HFFc6 (cell line): ENCODE measurements at regions not wholly inside any gene's neighbourhood (a gene's known extent, or its start where the extent isn't known, plus 50 kb on each side); places are given as distances from the start of the nearest gene placed in this dataset.
"Not testable (repeated sequence)": the region's sequence is repeated elsewhere in the genome, so short reads cannot be mapped to it uniquely, and the experiment has no call there.

Source experiments
- DNase-seq: peaks from one replicate; pipeline ENCODE4 v3.0.0-alpha.2; 2018
- H3K27ac Mint-ChIP-seq: 2 replicates; pipeline ENCODE4 v1.8.0; 2020; ENCODE audit warnings: mild to moderate bottlenecking, mixed read lengths
- H3K27me3 Mint-ChIP-seq: 2 replicates; pipeline ENCODE4 v1.8.0; 2021; ENCODE audit warnings: mild to moderate bottlenecking, moderate library complexity, mixed read lengths; ENCODE audit not compliant: insufficient read depth
- H3K36me3 Mint-ChIP-seq: 2 replicates; pipeline ENCODE4 v1.8.0; 2021; ENCODE audit warnings: low read depth, mixed read lengths
- H3K4me1 Mint-ChIP-seq: 2 replicates; pipeline ENCODE4 v1.8.0; 2020; ENCODE audit warnings: low read depth, mixed read lengths
- H3K4me3 Mint-ChIP-seq: 2 replicates; pipeline ENCODE4 v1.8.0; 2020; ENCODE audit warnings: mild to moderate bottlenecking, moderate library complexity, mixed read lengths
- H3K9me3 Mint-ChIP-seq: 2 replicates; pipeline ENCODE4 v1.8.0; 2020; ENCODE audit warnings: mild to moderate bottlenecking, mixed read lengths
- TF ChIP-seq, protein P1 (sequence below): fragments of 200-600 bp; sonication (generic); IDR thresholded peaks from 2 replicates; pipeline ENCODE4 v1.5.0; 2021; ENCODE audit warnings: antibody characterized with exemption, mild to moderate bottlenecking

DNA sequence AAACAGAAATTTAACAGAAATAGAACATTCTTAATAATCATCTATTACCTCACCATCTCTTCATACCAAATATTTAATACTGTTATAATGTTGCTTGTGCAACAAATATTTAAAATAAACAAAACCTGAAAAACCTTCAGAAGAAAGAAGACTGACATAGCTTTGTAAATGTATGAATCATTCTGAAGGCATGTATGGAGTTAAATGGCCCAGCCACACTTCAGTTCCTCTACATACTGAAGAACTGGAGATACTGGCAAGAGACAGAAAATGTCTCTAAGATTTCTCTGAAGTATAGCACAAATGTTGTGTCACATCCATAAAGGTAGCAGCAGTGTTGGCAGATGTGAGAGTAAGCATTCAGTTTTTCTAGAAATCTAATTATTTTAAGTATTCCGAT lies 275.3 kb upstream of the FGF13 start:
- Mint-ChIP-seq H3K27me3 (no peaks in the 10 kb centered on the region), H3K36me3 (no peaks in the 10 kb centered on the region), H3K4me1 (no peaks in the 10 kb centered on the region), H3K27ac (no peak overlapping the region), H3K9me3 (peaks cover 7% of the 10 kb centered on the region; the same call in 1 of the 2 replicates), H3K4me3 (no peak overlapping the region)
- no peak for DNase-seq
- TF ChIP-seq, protein P1, sequence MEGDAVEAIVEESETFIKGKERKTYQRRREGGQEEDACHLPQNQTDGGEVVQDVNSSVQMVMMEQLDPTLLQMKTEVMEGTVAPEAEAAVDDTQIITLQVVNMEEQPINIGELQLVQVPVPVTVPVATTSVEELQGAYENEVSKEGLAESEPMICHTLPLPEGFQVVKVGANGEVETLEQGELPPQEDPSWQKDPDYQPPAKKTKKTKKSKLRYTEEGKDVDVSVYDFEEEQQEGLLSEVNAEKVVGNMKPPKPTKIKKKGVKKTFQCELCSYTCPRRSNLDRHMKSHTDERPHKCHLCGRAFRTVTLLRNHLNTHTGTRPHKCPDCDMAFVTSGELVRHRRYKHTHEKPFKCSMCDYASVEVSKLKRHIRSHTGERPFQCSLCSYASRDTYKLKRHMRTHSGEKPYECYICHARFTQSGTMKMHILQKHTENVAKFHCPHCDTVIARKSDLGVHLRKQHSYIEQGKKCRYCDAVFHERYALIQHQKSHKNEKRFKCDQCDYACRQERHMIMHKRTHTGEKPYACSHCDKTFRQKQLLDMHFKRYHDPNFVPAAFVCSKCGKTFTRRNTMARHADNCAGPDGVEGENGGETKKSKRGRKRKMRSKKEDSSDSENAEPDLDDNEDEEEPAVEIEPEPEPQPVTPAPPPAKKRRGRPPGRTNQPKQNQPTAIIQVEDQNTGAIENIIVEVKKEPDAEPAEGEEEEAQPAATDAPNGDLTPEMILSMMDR: no peak

DNA sequence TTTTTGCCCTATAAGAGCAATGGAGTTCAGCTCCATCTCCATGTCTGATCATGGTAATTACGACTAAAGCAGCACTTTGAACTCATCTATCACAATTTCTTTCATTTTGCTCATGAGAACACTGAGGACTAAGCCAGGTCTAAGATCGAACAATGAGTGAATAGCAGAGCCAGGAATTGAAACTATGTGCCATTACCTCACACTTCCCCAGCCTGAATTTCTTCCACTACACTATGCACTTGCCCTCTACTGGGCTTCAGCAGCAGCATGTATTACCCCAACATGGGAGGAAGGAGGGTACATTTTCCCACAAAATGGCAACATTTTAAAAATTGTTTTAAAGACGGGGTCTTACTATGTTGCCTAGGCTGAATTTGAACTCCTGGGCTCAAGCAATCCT lies 274.7 kb upstream of the FGF13 start:
- H3K4me1 Mint-ChIP-seq: no peaks in the 10 kb centered on the region
- no peaks in the 10 kb centered on the region for H3K27me3 Mint-ChIP-seq
- TF ChIP-seq, protein P1: no peak
- no peak for DNase-seq
- peaks cover 12% of the 10 kb centered on the region; the same call in 1 of the 2 replicates for H3K9me3 Mint-ChIP-seq
- H3K27ac Mint-ChIP-seq: no peak overlapping the region
- no peaks in the 10 kb centered on the region for H3K36me3 Mint-ChIP-seq
- H3K4me3 Mint-ChIP-seq: no peak overlapping the region

DNA sequence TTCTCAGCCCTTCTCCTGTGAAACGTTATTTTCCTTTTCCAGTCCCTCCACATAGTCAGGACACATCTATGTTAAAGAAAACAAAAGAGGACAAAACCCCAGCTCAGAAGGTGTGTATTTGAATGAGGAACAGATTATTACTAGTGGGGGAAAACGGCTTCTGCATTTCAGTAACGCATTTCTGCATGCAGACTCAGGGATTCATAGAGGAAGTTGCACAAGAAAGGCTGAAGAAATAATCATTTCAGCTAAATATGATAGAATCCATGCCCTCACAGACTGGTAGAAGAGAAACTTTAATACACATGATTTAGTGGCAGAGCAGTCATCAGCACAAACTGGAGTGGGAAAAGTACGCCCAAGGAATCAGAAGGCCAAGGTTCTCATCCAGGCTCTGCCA lies 270.8 kb upstream of the FGF13 start:
- Mint-ChIP-seq H3K9me3 (peaks cover 17% of the 10 kb centered on the region), H3K4me1 (no peaks in the 10 kb centered on the region), H3K36me3 (no peaks in the 10 kb centered on the region), H3K27me3 (no peaks in the 10 kb centered on the region), H3K4me3 (no peak overlapping the region), H3K27ac (no peak overlapping the region)
- no peak for DNase-seq
- TF ChIP-seq, protein P1: no peak

DNA sequence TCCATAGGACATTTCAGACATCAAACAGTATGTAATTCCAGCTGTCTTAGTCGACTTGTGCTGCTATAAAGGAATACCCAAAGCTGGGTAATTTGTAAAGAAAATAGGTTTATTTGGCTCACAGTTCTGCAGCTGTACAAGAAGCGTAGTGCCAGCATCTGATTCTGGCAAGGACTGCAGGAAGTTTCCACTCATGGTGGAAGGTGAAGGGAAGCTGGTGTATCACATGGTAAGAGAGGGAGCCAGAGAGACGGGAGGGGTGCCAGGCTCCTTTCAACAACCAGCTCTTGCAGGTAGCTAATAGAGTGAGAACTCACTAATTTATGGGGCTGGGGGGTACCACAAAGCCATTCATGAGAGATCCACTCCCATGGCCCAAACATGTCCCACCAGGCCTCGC lies 253.0 kb upstream of the FGF13 start:
- Mint-ChIP-seq H3K9me3 (peaks cover 8% of the 10 kb centered on the region; the same call in 1 of the 2 replicates), H3K27ac (no peak overlapping the region), H3K27me3 (no peaks in the 10 kb centered on the region), H3K36me3 (no peaks in the 10 kb centered on the region), H3K4me3 (no peak overlapping the region), H3K4me1 (no peaks in the 10 kb centered on the region)
- no peak for DNase-seq
- TF ChIP-seq, protein P1: no peak

DNA sequence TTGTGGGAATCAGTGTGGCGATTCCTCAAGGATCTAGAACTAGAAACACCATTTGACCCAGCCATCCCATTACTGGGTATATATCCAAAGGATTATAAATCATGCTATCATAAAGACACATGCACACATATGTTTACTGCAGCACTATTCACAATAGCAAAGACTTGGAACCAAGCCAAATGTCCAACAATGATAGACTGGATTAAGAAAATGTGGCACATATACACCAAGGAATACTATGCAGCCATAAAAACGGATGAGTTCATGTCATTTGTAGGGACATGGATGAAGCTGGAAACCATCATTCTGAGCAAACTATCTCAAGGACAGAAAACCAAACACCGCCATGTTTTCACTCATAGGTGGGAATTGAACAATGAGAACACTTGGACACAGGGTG lies 250.9 kb upstream of the FGF13 start:
- H3K9me3 Mint-ChIP-seq, H3K27ac Mint-ChIP-seq, H3K4me1 Mint-ChIP-seq, H3K36me3 Mint-ChIP-seq, H3K4me3 Mint-ChIP-seq, H3K27me3 Mint-ChIP-seq, DNase-seq: not testable (repeated sequence)

DNA sequence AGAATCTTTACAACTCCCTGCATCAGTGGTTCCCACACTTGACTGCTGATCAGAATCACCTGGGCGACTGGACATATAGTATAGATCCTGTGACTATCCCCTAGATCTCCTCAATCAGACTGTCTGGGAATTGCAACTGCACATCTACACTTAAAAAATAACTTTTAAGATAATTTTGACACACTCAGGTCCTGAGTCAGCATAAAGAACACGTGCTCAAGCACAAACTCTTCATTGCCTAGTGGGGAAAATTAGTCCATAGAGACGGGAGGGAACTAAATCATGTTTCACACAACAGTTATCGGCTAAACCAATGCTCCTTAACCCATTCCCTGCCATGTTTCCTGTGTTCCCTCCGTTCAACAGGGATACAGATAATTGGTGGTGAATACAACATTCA lies 243.5 kb upstream of the FGF13 start:
- TF ChIP-seq, protein P1: no peak
- Mint-ChIP-seq H3K4me1 (no peaks in the 10 kb centered on the region), H3K4me3 (no peak overlapping the region), H3K9me3 (peaks cover 7% of the 10 kb centered on the region; the same call in 1 of the 2 replicates), H3K36me3 (no peaks in the 10 kb centered on the region), H3K27ac (no peak overlapping the region), H3K27me3 (no peaks in the 10 kb centered on the region)
- DNase-seq: no peak
